Fibroblast of lung (primary cell): ENCODE measurements at regions not wholly inside any gene's neighbourhood (a gene's known extent, or its start where the extent isn't known, plus 50 kb on each side); places are given as distances from the start of the nearest gene placed in this dataset.
A peak's percentile ranks its signal among the peaks of the same experiment; 100 is the strongest.

Experiments used
- DNase-seq, 2 donors: peaks; one replicate each; pipeline versions ENCODE4 v3.0.0 to v3.0.0-alpha.2; 2010; ENCODE audit warnings: low read depth in 2 of 2
- H2AFZ ChIP-seq: 2 replicates; pipeline ENCODE4 v1.5.1; 2012; ENCODE audit warnings: low read length, control low read depth, inconsistent platforms
- H3K27ac ChIP-seq: 2 replicates; pipeline ENCODE4 v1.5.1; 2011; ENCODE audit warnings: low read length, control low read depth; ENCODE audit not compliant: insufficient read depth
- H3K27me3 ChIP-seq: 2 replicates; pipeline ENCODE4 v1.5.1; 2011; ENCODE audit warnings: mild to moderate bottlenecking, low read length; ENCODE audit not compliant: control insufficient read depth, insufficient read depth
- H3K36me3 ChIP-seq: 2 replicates; pipeline ENCODE4 v1.5.1; 2011; ENCODE audit warnings: low read length; ENCODE audit not compliant: control insufficient read depth, insufficient read depth
- H3K4me1 ChIP-seq: 2 replicates; pipeline ENCODE4 v1.5.1; 2011; ENCODE audit warnings: low read length; ENCODE audit not compliant: control insufficient read depth, insufficient read depth; ENCODE audit errors: extremely low read depth
- H3K4me2 ChIP-seq: 2 replicates; pipeline ENCODE4 v1.5.1; 2011; ENCODE audit warnings: low read length, control low read depth; ENCODE audit not compliant: insufficient read depth; ENCODE audit errors: extremely low read depth
- H3K4me3 ChIP-seq, 4 experiments: fragments of 200-600 bp in 1 of 4; sonication (generic) in 1 of 4; replicated peaks in 1 of 4; 2 replicates each; pipeline ENCODE4 v1.5.1; 2011 to 2016; ENCODE audit warnings: low read length in 4 of 4, low read depth in 3 of 4, mild to moderate bottlenecking in 3 of 4, control low read depth in 2 of 4, inconsistent platforms in 1 of 4, mixed read lengths in 1 of 4; ENCODE audit not compliant: insufficient read depth in 1 of 4; ENCODE audit errors: control extremely low read depth in 1 of 4
- H3K79me2 ChIP-seq: 2 replicates; pipeline ENCODE4 v1.5.1; 2012; ENCODE audit warnings: mild to moderate bottlenecking, low read length, inconsistent platforms; ENCODE audit not compliant: control insufficient read depth, insufficient read depth
- H3K9ac ChIP-seq: 2 replicates; pipeline ENCODE4 v1.5.1; 2011; ENCODE audit warnings: mild to moderate bottlenecking, low read length, control low read depth; ENCODE audit not compliant: insufficient read depth
- H3K9me3 ChIP-seq: 2 replicates; pipeline ENCODE4 v1.5.1; 2012; ENCODE audit warnings: low read depth, low read length; ENCODE audit not compliant: control insufficient read depth, insufficient read depth
- H4K20me1 ChIP-seq: 2 replicates; pipeline ENCODE4 v1.5.1; 2011; ENCODE audit warnings: low read length; ENCODE audit not compliant: control insufficient read depth, insufficient read depth; ENCODE audit errors: extremely low read depth
- CTCF ChIP-seq, 2 donors: IDR thresholded peaks in 1 of 2; conservative IDR thresholded peaks in 1 of 2; 1 replicate in 1 of 2; 2 replicates in 1 of 2; pipeline ENCODE4 v1.5.1; 2011 to 2012; ENCODE audit warnings: low read length in 2 of 2, control low read depth in 1 of 2, inconsistent platforms in 1 of 2, low read depth in 1 of 2, mild to moderate bottlenecking in 1 of 2
- EZH2 ChIP-seq: IDR thresholded peaks from 2 replicates; pipeline ENCODE4 v1.5.1; 2012; ENCODE audit warnings: low read length, control low read depth, mild to moderate bottlenecking; ENCODE audit errors: missing control alignments

GRCh38 chr5:142472306-142472951 is 147.6 kb upstream of the SPRY4 start:
- Histone ChIP-seq H3K9ac (no peak overlapping the region), H4K20me1 (no peaks in the 10 kb centered on the region), H3K36me3 (no peaks in the 10 kb centered on the region), H3K4me1 (peaks cover 8% of the 10 kb centered on the region), H3K9me3 (no peaks in the 10 kb centered on the region), H2AFZ (no peak overlapping the region), H3K27ac (peak overlapping the region; percentile 76), H3K4me2 (peak overlapping the region; percentile 52), H3K79me2 (no peaks in the 10 kb centered on the region), H3K27me3 (no peaks in the 10 kb centered on the region), H3K4me3 (no peak overlapping the region)
- peak; percentile 66 to 95 for DNase-seq
- TF ChIP-seq CTCF (conservative IDR thresholded peaks at IDR 0.05 in 1 of 2, IDR thresholded peaks at IDR 0.05 in 1 of 2; ENCODE audit: low read depth in 1 of 2, low read length in 2 of 2) (no peak), EZH2 (no peak)

DNA sequence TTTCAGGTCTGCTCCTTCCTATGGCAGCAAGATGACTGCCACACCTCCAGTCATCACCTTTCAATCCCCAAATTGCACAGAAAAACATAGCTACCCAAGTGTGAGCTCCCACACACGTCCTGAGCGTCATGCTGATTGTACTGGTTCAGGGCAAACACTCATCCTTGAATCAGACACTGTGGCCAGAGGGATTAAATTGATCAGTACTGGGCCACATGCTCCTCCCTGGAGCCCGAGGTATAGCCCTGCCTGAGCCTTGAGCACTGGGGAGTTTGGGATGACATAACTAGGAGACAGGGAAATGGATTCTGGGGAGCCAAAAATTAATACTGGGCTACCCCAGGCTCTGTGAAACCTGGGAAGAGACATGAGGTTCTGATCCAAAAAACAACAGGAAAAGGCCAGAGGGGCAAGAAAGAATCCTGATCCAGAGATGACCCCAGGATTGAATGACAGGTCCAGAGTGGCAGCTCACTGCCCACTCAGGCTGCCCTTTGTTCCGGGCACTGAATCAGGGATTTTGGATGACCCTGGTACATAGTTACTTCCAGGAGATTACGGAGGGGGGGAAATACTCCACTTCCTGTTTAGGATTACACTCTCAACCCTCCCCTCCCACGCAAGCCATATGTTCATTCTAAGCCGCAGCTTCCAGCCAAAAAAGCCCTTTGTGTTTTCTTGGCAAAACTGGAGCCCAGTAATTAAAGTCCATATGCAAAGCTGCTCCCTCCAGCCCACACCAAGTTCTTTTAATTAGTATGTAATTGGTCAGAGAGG is 141.6 kb upstream of the SPRY4 start:
- H3K4me2 ChIP-seq: peak overlapping the region; percentile 33

More for the DNA sequence above, 141.6 kb upstream of the SPRY4 start:
- Histone ChIP-seq H3K27ac (peak overlapping the region; percentile 80), H3K4me3 (no peak overlapping the region), H3K4me1 (peaks cover 12% of the 10 kb centered on the region), H4K20me1 (no peaks in the 10 kb centered on the region), H3K79me2 (no peaks in the 10 kb centered on the region), H3K9ac (no peak overlapping the region), H3K9me3 (no peaks in the 10 kb centered on the region), H2AFZ (peak overlapping the region; percentile 24), H3K27me3 (no peaks in the 10 kb centered on the region), H3K36me3 (no peaks in the 10 kb centered on the region)
- DNase-seq: peak; percentile 49 to 62
- TF ChIP-seq EZH2: no peak
- no peak for TF ChIP-seq CTCF (conservative IDR thresholded peaks at IDR 0.05 in 1 of 2, IDR thresholded peaks at IDR 0.05 in 1 of 2; ENCODE audit: low read depth in 1 of 2, low read length in 2 of 2)
